Sigmoid colon (tissue), 3 donors: ENCODE measurements at regions not wholly inside any gene's neighbourhood (a gene's known extent, or its start where the extent isn't known, plus 50 kb on each side); places are given as distances from the start of the nearest gene placed in this dataset.

Source experiments
- CTCF ChIP-seq, 4 experiments: fragments of 450-650 bp in 3 of 4; fragments of 200-600 bp in 1 of 4; IDR thresholded peaks; one replicate each; pipeline ENCODE4 v1.5.1; 2016 to 2019; ENCODE audit warnings: antibody characterized with exemption in 4 of 4, mild to moderate bottlenecking in 3 of 4, moderate library complexity in 2 of 4
- POLR2A ChIP-seq, 2 donors: fragments of 450-650 bp; IDR thresholded peaks; one replicate each; pipeline ENCODE4 v1.6.1; 2016; ENCODE audit warnings: antibody characterized with exemption in 2 of 2, mild to moderate bottlenecking in 2 of 2, moderate library complexity in 2 of 2

GRCh38 chr11:112400476-112401014 is 139.9 kb upstream of the PLET1 start:
- TF ChIP-seq CTCF (IDR thresholded peaks at IDR 0.05) (no peak), POLR2A (IDR thresholded peaks at IDR 0.05) (no peak)
